A673 (cell line): ENCODE measurements at regions not wholly inside any gene's neighbourhood (a gene's known extent, or its start where the extent isn't known, plus 50 kb on each side); places are given as distances from the start of the nearest gene placed in this dataset.
A peak's percentile ranks its signal among the peaks of the same experiment; 100 is the strongest.

ENCODE experiments used
- BruUV-seq: library from RNA; stranded (reverse); fragments of 400-500 nt; replicated peaks from 2 replicates; lab custom pipeline; 2021; lab: Mats Ljungman, UMichigan
- CTCF ChIA-PET: fragments of 300-600 bp; sonication (Branson Sonifier 250); formaldehyde crosslinking; loops from one replicate; lab custom pipeline; 2022; ENCODE audit warnings: antibody characterized with exemption; lab: Charles Lee
- POLR2A ChIA-PET: fragments of 300-600 bp; sonication (Branson Sonifier 250); formaldehyde crosslinking; loops from one replicate; lab custom pipeline; 2022; ENCODE audit warnings: antibody characterized with exemption; ENCODE audit not compliant: low non-redundant PET; lab: Charles Lee
- DNase-seq: peaks from one replicate; pipeline ENCODE4 v3.0.0-alpha.2; 2015; ENCODE audit warnings: low spot score
- H3K27ac ChIP-seq: fragments of 200-600 bp; sonication (generic); 2 replicates; pipeline ENCODE4 v1.5.1; 2016; ENCODE audit warnings: mixed run types, low read depth, mild to moderate bottlenecking, mixed read lengths, antibody characterized with exemption, low read length; ENCODE audit not compliant: poor library complexity, severe bottlenecking
- H3K27me3 ChIP-seq: fragments of 200-600 bp; sonication (generic); replicated peaks from 2 replicates; pipeline ENCODE4 v1.6.1; 2017; ENCODE audit warnings: mixed run types, low read depth, mild to moderate bottlenecking, mixed read lengths, antibody characterized with exemption, low read length; ENCODE audit not compliant: insufficient read depth, poor library complexity
- H3K36me3 ChIP-seq: fragments of 200-600 bp; sonication (generic); 2 replicates; pipeline ENCODE4 v1.6.1; 2016; ENCODE audit warnings: mixed run types, mild to moderate bottlenecking, mixed read lengths, antibody characterized with exemption, low read length; ENCODE audit not compliant: insufficient read depth, poor library complexity, severe bottlenecking
- H3K4me1 ChIP-seq: fragments of 200-600 bp; sonication (generic); 2 replicates; pipeline ENCODE4 v1.6.1; 2017; ENCODE audit warnings: mixed run types, mild to moderate bottlenecking, mixed read lengths, antibody characterized with exemption, low read length; ENCODE audit not compliant: insufficient read depth, poor library complexity, severe bottlenecking
- H3K4me3 ChIP-seq: fragments of 200-600 bp; sonication (generic); 2 replicates; pipeline ENCODE4 v1.5.1; 2016; ENCODE audit warnings: low read depth, mixed run types, mild to moderate bottlenecking, mixed read lengths, low read length; ENCODE audit not compliant: poor library complexity, severe bottlenecking
- H3K9me3 ChIP-seq: fragments of 200-600 bp; sonication (generic); 2 replicates; pipeline ENCODE4 v1.6.1; 2016; ENCODE audit warnings: mixed run types, low read depth, mild to moderate bottlenecking, mixed read lengths, antibody characterized with exemption, low read length; ENCODE audit not compliant: poor library complexity, severe bottlenecking
- CTCF ChIP-seq: fragments of 300-800, 200-600 bp; sonication (generic); conservative IDR thresholded peaks from 2 replicates; pipeline ENCODE4 v1.5.1; 2017; ENCODE audit warnings: low read depth, mild to moderate bottlenecking, antibody characterized with exemption, low read length, moderate library complexity, mixed read lengths
- EZH2 ChIP-seq: fragments of 200-600 bp; sonication (generic); IDR thresholded peaks from 2 replicates; pipeline ENCODE4 v1.6.1; 2017; ENCODE audit warnings: borderline replicate concordance, low read depth, mild to moderate bottlenecking, mixed read lengths, antibody characterized with exemption, low read length; ENCODE audit not compliant: poor library complexity, severe bottlenecking
- intact Hi-C: fragments of 100-400 bp; cut with micrococcal nuclease; formaldehyde crosslinking; loops from one replicate; pipeline ENCODE4 v1.10.0; 2022; ENCODE audit not compliant: unreplicated experiment

DNA sequence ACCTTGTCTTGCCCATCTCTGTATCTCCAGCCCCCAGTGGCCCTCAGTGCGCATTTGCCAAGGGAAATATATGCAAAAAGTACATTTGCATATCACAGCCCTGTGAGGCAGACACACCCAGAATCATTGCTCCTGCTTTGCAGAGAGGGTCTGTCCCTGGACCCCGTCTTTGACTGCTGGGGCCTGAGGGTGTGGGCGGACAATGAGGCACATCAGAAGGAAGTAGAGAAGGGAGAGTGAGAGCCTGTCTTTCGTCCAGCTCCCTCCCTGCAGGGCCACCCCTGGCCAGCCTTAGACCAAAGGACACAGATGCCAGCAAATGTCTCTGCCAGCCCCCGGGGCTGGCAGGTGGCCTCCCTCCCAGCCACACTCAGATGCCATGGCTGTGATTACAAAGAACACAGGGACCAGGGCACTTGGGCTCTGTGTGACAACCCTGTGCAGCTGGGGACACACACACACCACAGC is 516.2 kb upstream of the MYT1L start:
- Histone ChIP-seq H3K9me3 (no peaks in the 10 kb centered on the region), H3K27ac (no peak overlapping the region), H3K36me3 (no peaks in the 10 kb centered on the region), H3K27me3 (no peaks in the 10 kb centered on the region), H3K4me3 (no peak overlapping the region), H3K4me1 (peaks cover 10% of the 10 kb centered on the region)
- TF ChIP-seq CTCF (no peak), EZH2 (no peak)
- intact Hi-C loops: no loop called here
- CTCF ChIA-PET: no interaction called here
- POLR2A ChIA-PET: no interaction called here
- BruUV-seq: no TSS peak
- DNase-seq: no peak

DNA sequence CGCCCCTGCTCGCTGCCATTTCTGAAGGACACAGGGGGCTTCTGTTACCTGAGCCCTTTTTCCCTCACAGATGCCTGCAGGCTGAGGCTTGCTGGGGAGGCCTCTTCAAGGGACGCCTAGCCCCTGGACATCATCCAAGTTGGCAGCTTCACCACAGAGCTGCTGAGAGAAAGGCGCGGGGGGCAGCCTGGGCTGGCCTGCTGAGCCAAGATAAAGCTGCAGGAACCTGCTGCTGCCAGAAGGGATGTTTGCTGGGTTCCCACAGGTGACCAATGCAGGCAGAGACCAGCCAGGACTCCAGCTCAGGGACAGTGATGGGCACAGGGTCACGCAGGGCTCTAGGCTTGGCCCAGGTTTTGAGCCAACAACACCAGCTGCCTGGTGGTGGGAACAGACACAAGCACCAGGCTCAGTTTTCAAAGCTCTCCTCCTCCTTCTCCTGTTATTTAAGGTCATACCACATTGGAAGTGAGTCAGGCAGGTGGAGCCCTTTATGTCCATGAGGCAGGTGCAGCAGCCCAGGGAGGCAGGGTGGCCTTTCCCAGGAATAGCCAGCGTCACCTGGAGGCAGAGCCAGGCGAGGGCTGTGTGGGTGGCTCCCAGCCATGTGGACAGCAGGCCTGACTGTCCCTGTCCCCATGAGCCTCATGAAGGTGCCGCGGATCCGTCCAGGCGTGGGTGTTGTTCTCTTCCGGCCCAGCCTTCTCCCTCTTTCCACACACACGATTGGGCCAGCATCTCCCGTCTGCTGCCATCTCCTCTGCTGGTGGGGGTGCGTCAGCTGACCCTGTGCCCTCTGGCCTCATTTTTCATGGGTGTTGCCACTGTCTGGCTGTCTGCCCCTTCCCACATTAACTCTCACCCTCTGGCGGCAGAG is 515.5 kb upstream of the MYT1L start:
- BruUV-seq: no TSS peak
- DNase-seq: peak; percentile 31
- H3K27ac ChIP-seq: no peak overlapping the region
- peaks cover 10% of the 10 kb centered on the region for H3K4me1 ChIP-seq
- TF ChIP-seq CTCF (no peak), EZH2 (no peak)
- intact Hi-C loops: no loop called here
- H3K27me3 ChIP-seq: no peaks in the 10 kb centered on the region
- H3K36me3 ChIP-seq: no peaks in the 10 kb centered on the region
- CTCF ChIA-PET: interaction anchor here (0.5 kb wide), 1 partner anchor 940 kb away, joined by 3 read pairs; no protein-coding TSS in a partner anchor
- H3K4me3 ChIP-seq: no peak overlapping the region
- no peaks in the 10 kb centered on the region for H3K9me3 ChIP-seq
- POLR2A ChIA-PET: no interaction called here

- Histone ChIP-seq H3K27me3 (no peaks in the 10 kb centered on the region), H3K27ac (no peak overlapping the region), H3K9me3 (no peaks in the 10 kb centered on the region), H3K36me3 (no peaks in the 10 kb centered on the region), H3K4me3 (no peak overlapping the region), H3K4me1 (peaks cover 10% of the 10 kb centered on the region)
- ChIA-PET POLR2A (no interaction called here), CTCF (interaction anchor here (0.5 kb wide), 1 partner anchor 939 kb away, joined by 3 read pairs; no protein-coding TSS in a partner anchor)
- intact Hi-C loops: no loop called here
- no TSS peak for BruUV-seq
- DNase-seq: no peak
- no peak for TF ChIP-seq CTCF
- TF ChIP-seq EZH2: no peak
These were observed 514.8 kb upstream of the MYT1L start for GRCh38 chr2:2845806-2846315.
